Common myeloid progenitor, CD34-positive (primary cell): ENCODE measurements at regions not wholly inside any gene's neighbourhood (a gene's known extent, or its start where the extent isn't known, plus 50 kb on each side); places are given as distances from the start of the nearest gene placed in this dataset.

Experiments used
- CTCF ChIA-PET: fragments of 350-600 bp; sonication (Branson Sonifier 250); formaldehyde crosslinking; loops from one replicate; lab custom pipeline; 2021; ENCODE audit warnings: antibody characterized with exemption; lab: Charles Lee
- POLR2A ChIA-PET: fragments of 350-600 bp; sonication (Branson Sonifier 250); formaldehyde crosslinking; loops from one replicate; lab custom pipeline; 2021; ENCODE audit warnings: antibody characterized with exemption; lab: Charles Lee
- DNase-seq, 3 donors: peaks; one replicate each; pipeline versions ENCODE4 v3.0.0 to v3.0.0-alpha.2; 2013
- H3K27ac ChIP-seq, 2 experiments: 1 replicate in 1 of 2; 2 replicates in 1 of 2; pipeline ENCODE4 v1.7.0; 2013; ENCODE audit warnings: inconsistent platforms in 2 of 2, low read length in 2 of 2, mild to moderate bottlenecking in 2 of 2, low read depth in 1 of 2, moderate library complexity in 1 of 2; ENCODE audit not compliant: severe bottlenecking in 2 of 2, insufficient read depth in 1 of 2, poor library complexity in 1 of 2
- H3K27me3 ChIP-seq, 5 experiments: replicated peaks in 2 of 5; 1 replicate in 3 of 5; 2 replicates in 2 of 5; pipeline versions ENCODE4 v1.6.1 to v1.7.0; 2013; ENCODE audit warnings: low read length in 4 of 5, mild to moderate bottlenecking in 2 of 5, moderate library complexity in 2 of 5, inconsistent platforms in 1 of 5; ENCODE audit not compliant: insufficient read depth in 5 of 5, control insufficient read depth in 4 of 5
- H3K36me3 ChIP-seq, 4 experiments: 1 replicate in 2 of 4; 2 replicates in 2 of 4; pipeline versions ENCODE4 v1.6.1 to v1.7.0; 2013; ENCODE audit warnings: low read length in 3 of 4, control low read depth in 1 of 4, mild to moderate bottlenecking in 1 of 4; ENCODE audit not compliant: control insufficient read depth in 4 of 4, insufficient read depth in 4 of 4
- H3K4me1 ChIP-seq, 4 experiments: 1 replicate in 3 of 4; 2 replicates in 1 of 4; pipeline versions ENCODE4 v1.6.1 to v1.7.1; 2013; ENCODE audit warnings: low read length in 3 of 4, mild to moderate bottlenecking in 3 of 4, control low read depth in 1 of 4, inconsistent platforms in 1 of 4, moderate library complexity in 1 of 4; ENCODE audit not compliant: control insufficient read depth in 4 of 4, insufficient read depth in 4 of 4; ENCODE audit errors: control extremely low read depth in 1 of 4
- H3K4me3 ChIP-seq, 7 experiments: 1 replicate in 4 of 7; 2 replicates in 3 of 7; pipeline versions ENCODE4 v1.5.1 to v1.7.0; 2013; ENCODE audit warnings: mild to moderate bottlenecking in 7 of 7, low read length in 6 of 7, moderate library complexity in 6 of 7, inconsistent platforms in 2 of 7, low read depth in 2 of 7, control low read depth in 1 of 7; ENCODE audit not compliant: insufficient read depth in 4 of 7, control insufficient read depth in 1 of 7; ENCODE audit errors: extremely low read depth in 1 of 7
- H3K9me3 ChIP-seq, 5 experiments: 1 replicate in 4 of 5; 2 replicates in 1 of 5; pipeline versions ENCODE4 v1.6.1 to v1.7.1; 2013; ENCODE audit warnings: low read length in 4 of 5, mild to moderate bottlenecking in 2 of 5, inconsistent platforms in 1 of 5, low read depth in 1 of 5, moderate library complexity in 1 of 5; ENCODE audit not compliant: control insufficient read depth in 4 of 5, insufficient read depth in 2 of 5; ENCODE audit errors: control extremely low read depth in 1 of 5
- WGBS: methylation state at CpG from one replicate; pipeline ENCODE4 v1.1.5; 2013; ENCODE audit not compliant: insufficient coverage; 5-methylcytosine and 5-hydroxymethylcytosine counted together

- H3K36me3 ChIP-seq = no peaks in the 10 kb centered on the region
- no peaks in the 10 kb centered on the region for H3K27me3 ChIP-seq
- H3K9me3 ChIP-seq = peaks cover 0 to 4% (median 0%) of the 10 kb centered on the region in 5 experiments
- H3K27ac ChIP-seq = no peak overlapping the region
- H3K4me3 ChIP-seq = no peak overlapping the region
- no peaks in the 10 kb centered on the region for H3K4me1 ChIP-seq
- CTCF ChIA-PET = no interaction called here
- POLR2A ChIA-PET = no interaction called here
- no peak for DNase-seq
- 100% methylated on average over 1 of the region's 4 CpGs for WGBS
Measured at GRCh38 chr17:13182854-13183253, 165.0 kb upstream of the ELAC2 start.

- Histone ChIP-seq H3K4me3 (no peak overlapping the region), H3K4me1 (no peaks in the 10 kb centered on the region), H3K27ac (no peak overlapping the region), H3K27me3 (no peaks in the 10 kb centered on the region), H3K9me3 (peaks cover 0 to 4% (median 0%) of the 10 kb centered on the region in 5 experiments), H3K36me3 (no peaks in the 10 kb centered on the region)
- no peak for DNase-seq
- ChIA-PET CTCF (no interaction called here), POLR2A (interaction anchor here (0.5 kb wide), 1 partner anchor 1062 kb away, joined by 3 read pairs; no protein-coding TSS in a partner anchor)
Measured at GRCh38 chr17:13182450-13182849, 164.6 kb upstream of the ELAC2 start.

GRCh38 chr17:13181683-13182082 is 163.9 kb upstream of the ELAC2 start:
- DNase-seq = no peak
- H3K4me3 ChIP-seq = no peak overlapping the region

GRCh38 chr17:13176436-13176835 is 158.6 kb upstream of the ELAC2 start:
- WGBS = 55% methylated on average over 4 of the region's 4 CpGs
- DNase-seq = no peak
- CTCF ChIA-PET = no interaction called here
- no peaks in the 10 kb centered on the region for H3K36me3 ChIP-seq
- H3K4me1 ChIP-seq = no peaks in the 10 kb centered on the region
- POLR2A ChIA-PET = no interaction called here
- no peak overlapping the region for H3K27ac ChIP-seq
- peaks cover 0 to 18% (median 6%) of the 10 kb centered on the region in 5 experiments for H3K9me3 ChIP-seq
- H3K4me3 ChIP-seq = no peak overlapping the region
- no peaks in the 10 kb centered on the region for H3K27me3 ChIP-seq

More at GRCh38 chr17:13181683-13182082, 163.9 kb upstream of the ELAC2 start:
- H3K27ac ChIP-seq = no peak overlapping the region
- ChIA-PET CTCF (no interaction called here), POLR2A (interaction anchor here (0.5 kb wide), 1 partner anchor 1062 kb away, joined by 3 read pairs; no protein-coding TSS in a partner anchor)
- H3K27me3 ChIP-seq = no peaks in the 10 kb centered on the region
- WGBS = 90% methylated on average over 2 of the region's 2 CpGs
- no peaks in the 10 kb centered on the region for H3K4me1 ChIP-seq
- H3K9me3 ChIP-seq = peaks cover 0 to 4% (median 0%) of the 10 kb centered on the region in 5 experiments
- H3K36me3 ChIP-seq = no peaks in the 10 kb centered on the region

GRCh38 chr17:13171790-13172189 is 154.0 kb upstream of the ELAC2 start:
- DNase-seq = no peak
- no peaks in the 10 kb centered on the region for H3K36me3 ChIP-seq
- CTCF ChIA-PET = no interaction called here
- POLR2A ChIA-PET = no interaction called here
- H3K9me3 ChIP-seq = peaks cover 0 to 28% (median 11%) of the 10 kb centered on the region in 5 experiments
- H3K27ac ChIP-seq = no peak overlapping the region
- H3K27me3 ChIP-seq = no peaks in the 10 kb centered on the region
- H3K4me1 ChIP-seq = no peaks in the 10 kb centered on the region
- WGBS = 100% methylated on average over 1 of the region's 1 CpG
- H3K4me3 ChIP-seq = no peak overlapping the region

- 75% methylated on average over 1 of the region's 1 CpG for WGBS
- H3K4me1 ChIP-seq = no peaks in the 10 kb centered on the region
- no peak for DNase-seq
- H3K27me3 ChIP-seq = no peaks in the 10 kb centered on the region
- ChIA-PET CTCF (no interaction called here), POLR2A (no interaction called here)
- no peaks in the 10 kb centered on the region for H3K9me3 ChIP-seq
- no peak overlapping the region for H3K4me3 ChIP-seq
- H3K27ac ChIP-seq = no peak overlapping the region
- no peaks in the 10 kb centered on the region for H3K36me3 ChIP-seq
Measured at GRCh38 chr17:13162361-13162760, 144.5 kb upstream of the ELAC2 start.

- ChIA-PET CTCF (no interaction called here), POLR2A (no interaction called here)
- DNase-seq = no peak
Measured at GRCh38 chr17:13160790-13161189, 143.0 kb upstream of the ELAC2 start.

More at GRCh38 chr17:13160790-13161189, 143.0 kb upstream of the ELAC2 start:
- H3K27ac ChIP-seq = no peak overlapping the region
- H3K4me3 ChIP-seq = no peak overlapping the region
- WGBS = no CpG with 5 or more reads among the region's 2 CpGs
- H3K27me3 ChIP-seq = no peaks in the 10 kb centered on the region
- peaks cover 0 to 2% (median 0%) of the 10 kb centered on the region in 5 experiments for H3K9me3 ChIP-seq
- no peaks in the 10 kb centered on the region for H3K4me1 ChIP-seq
- no peaks in the 10 kb centered on the region for H3K36me3 ChIP-seq
